Coronary artery (tissue), 2 donors: ENCODE measurements at regions not wholly inside any gene's neighbourhood (a gene's known extent, or its start where the extent isn't known, plus 50 kb on each side); places are given as distances from the start of the nearest gene placed in this dataset.
A peak's percentile ranks its signal among the peaks of the same experiment; 100 is the strongest.

Experiments
- DNase-seq: peaks from one replicate; pipeline ENCODE4 v3.0.0-alpha.2; 2017; ENCODE audit warnings: low spot score
- H3K27ac ChIP-seq, 2 donors: fragments of 200-600 bp; sonication (generic); one replicate each; pipeline ENCODE4 v1.5.1; 2016 to 2019
- H3K4me3 ChIP-seq: fragments of 200-600 bp; sonication (generic); 2 replicates; pipeline ENCODE4 v1.5.1; 2016; ENCODE audit warnings: mild to moderate bottlenecking, moderate library complexity
- TF ChIP-seq, protein P1 (sequence below): fragments of 200-600 bp; sonication (generic); IDR thresholded peaks from one replicate; pipeline ENCODE4 v1.5.1; 2019; ENCODE audit warnings: antibody characterized with exemption

DNA sequence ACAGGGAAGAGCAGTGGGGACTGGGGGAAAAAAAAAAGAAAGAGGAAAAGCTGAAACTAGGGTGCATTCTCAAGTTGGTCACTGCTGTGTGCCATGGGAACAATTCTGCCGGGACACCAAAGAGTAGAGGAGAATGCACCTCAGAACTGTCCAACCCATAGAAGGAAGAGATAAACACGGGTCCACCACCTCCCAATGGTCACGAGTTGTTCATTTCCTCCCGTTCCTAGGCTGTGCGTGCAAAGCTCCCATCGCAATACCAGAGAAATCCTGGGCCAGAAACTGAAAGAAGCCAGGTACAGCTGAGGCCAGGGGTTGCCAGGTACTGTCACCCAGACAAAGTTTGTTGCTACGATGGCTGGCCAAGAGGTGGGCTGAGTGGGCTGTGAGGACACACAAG is 236.9 kb upstream of the ANKRD55 start:
- DNase-seq = no peak
- no peak overlapping the region for H3K4me3 ChIP-seq
- TF ChIP-seq, protein P1, sequence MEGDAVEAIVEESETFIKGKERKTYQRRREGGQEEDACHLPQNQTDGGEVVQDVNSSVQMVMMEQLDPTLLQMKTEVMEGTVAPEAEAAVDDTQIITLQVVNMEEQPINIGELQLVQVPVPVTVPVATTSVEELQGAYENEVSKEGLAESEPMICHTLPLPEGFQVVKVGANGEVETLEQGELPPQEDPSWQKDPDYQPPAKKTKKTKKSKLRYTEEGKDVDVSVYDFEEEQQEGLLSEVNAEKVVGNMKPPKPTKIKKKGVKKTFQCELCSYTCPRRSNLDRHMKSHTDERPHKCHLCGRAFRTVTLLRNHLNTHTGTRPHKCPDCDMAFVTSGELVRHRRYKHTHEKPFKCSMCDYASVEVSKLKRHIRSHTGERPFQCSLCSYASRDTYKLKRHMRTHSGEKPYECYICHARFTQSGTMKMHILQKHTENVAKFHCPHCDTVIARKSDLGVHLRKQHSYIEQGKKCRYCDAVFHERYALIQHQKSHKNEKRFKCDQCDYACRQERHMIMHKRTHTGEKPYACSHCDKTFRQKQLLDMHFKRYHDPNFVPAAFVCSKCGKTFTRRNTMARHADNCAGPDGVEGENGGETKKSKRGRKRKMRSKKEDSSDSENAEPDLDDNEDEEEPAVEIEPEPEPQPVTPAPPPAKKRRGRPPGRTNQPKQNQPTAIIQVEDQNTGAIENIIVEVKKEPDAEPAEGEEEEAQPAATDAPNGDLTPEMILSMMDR = no peak
- no peak overlapping the region for H3K27ac ChIP-seq

DNA sequence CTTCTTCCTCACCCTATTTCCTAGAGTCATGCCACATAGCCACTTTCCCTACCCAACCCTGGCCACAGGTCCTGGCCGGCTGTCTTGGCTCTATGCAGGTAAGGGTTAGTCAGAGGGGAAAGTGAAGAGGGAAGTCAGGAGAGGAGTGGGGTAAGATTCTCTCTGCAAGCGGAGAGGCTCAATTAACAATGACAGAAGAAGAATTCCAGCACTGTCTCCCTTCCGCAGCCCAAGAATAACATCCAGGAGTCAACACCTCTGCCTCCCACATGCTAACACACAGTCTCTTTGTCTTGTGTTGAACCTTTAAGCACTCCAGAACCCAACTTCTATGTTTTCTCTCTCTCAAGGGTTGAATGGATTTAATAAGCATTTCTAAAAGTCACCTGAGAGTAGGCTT is 235.1 kb upstream of the ANKRD55 start:
- TF ChIP-seq, protein P1 = no peak
- Histone ChIP-seq H3K4me3 (no peak overlapping the region), H3K27ac (no peak overlapping the region)
- no peak for DNase-seq

DNA sequence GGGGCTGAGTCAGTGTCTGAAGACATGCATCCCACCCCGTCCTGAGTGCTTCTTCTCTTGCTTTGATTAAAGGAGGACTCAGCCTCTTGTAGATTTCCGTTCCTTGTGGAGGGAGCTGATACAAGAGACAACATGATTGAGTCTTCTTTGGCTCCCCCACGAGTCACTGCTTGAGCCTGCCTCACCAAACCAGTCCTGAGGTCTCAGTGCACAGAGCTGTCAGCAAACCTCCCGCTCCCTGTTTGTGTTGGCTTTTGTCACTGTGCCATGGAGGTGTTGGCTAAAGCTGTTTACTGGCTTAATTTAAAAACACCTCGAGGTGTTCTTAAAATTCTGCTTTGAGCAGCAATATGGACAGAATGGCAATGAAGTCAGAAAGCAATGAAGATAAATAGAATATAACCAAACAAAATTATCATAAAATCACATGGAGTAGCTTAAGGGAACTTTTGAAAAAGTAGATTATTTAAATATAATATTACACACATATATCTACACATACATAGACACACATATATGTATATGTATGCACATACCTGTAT is 234.1 kb upstream of the ANKRD55 start:
- DNase-seq = no peak
- Histone ChIP-seq H3K4me3 (no peak overlapping the region), H3K27ac (no peak overlapping the region)
- TF ChIP-seq, protein P1 = no peak

DNA sequence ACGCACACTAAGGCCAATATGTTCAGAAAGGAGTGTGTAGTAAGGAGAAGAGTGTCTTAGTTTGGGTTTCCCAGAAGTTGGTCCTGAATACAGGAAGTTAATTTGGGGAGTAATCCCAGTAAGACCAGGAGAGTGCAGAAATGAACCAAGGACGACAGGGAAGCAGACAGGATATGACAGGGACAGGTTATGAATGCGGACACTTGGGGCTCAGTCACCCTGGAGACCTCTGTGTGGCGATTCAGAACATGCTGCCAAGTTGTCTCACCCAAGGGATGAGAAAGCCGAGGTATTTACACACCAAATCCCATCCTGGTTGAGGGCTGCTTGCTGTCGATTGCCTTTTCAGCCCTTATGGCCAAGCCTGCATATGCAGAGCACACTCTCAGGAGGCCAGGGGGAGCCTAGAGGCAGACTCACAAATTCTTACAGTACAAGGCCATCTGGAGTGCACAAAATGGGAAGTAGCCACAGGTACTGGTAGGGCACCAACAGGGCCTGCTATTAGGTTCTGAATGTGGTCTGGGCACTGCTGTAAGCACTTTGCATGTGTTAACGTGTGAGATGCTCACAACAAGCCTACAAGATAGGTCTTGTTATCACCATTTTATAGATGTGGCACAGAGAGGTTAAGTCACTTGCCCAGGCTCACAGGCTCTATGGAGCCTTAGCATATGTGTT is 233.1 kb upstream of the ANKRD55 start:
- TF ChIP-seq, protein P1 = no peak
- no peak overlapping the region for H3K27ac ChIP-seq
- no peak for DNase-seq

DNA sequence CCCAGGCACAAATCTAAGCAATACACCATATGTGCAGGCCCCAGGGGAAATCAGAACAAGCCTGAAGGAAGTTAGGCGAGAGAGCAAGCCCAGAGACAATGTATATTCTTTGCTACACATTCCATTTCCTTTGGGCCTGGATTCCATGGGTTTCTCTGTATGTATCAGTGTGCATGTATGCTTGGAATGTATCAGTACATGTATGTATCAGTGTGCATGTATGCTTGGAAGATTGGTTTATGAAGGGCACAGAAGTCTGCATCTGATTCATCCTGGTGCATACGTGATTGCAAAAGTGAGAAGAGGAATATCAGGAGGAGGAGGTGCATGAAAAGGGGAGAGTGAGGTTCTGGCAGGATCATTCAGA is 232.6 kb upstream of the ANKRD55 start:
- no peak for DNase-seq
- Histone ChIP-seq H3K4me3 (no peak overlapping the region), H3K27ac (peak overlapping the region in 1 of 2 donors; percentile 41)
- TF ChIP-seq, protein P1 = no peak

More for the DNA sequence above, 233.1 kb upstream of the ANKRD55 start:
- H3K4me3 ChIP-seq = no peak overlapping the region

DNA sequence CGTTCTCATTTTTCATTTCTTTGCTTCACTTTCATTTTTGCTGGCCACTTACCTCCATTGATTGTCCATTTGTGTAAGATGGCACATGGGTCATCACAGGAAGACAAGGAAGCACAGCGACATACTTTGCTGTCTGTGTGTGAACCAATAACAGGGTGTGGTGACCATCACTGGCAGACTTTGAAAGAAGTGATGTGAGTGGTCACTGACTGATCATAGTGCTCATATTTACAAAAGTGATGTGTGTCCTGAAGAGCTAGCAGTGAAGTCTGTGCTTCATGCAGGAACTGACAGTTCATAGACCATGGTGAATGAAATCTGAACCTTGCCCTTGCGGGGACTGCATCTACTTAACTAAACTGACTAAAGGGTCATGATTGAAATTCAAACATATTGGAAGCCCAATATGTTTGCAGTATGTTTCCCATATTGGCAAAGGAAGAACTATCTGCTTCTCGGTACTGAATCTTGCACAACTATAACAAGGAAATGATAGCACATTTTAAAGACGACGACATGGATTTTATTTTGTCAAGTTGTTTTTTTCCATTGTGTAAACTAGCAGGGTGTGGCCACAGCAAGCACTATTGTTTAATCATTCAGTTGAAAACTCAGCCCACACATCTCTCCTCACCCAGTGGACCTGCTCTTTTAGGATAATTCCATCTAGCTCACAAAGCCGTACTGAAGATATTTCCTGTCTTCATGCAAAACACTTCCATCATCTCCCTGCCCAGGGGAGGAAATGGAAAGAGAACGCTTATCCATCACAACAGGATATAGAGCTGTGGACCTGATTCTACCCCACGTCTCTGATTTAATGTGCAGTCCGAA is 232.0 kb upstream of the ANKRD55 start:
- H3K4me3 ChIP-seq = no peak overlapping the region
- DNase-seq = no peak
- H3K27ac ChIP-seq = peak overlapping the region in 1 of 2 donors; percentile 41
- TF ChIP-seq, protein P1 = no peak
